H4 (cell line): ENCODE measurements at regions not wholly inside any gene's neighbourhood (a gene's known extent, or its start where the extent isn't known, plus 50 kb on each side); places are given as distances from the start of the nearest gene placed in this dataset.

Experiments used
- DNase-seq: peaks from one replicate; pipeline ENCODE4 v3.0.0-alpha.2; 2015; ENCODE audit warnings: low spot score

GRCh38 chr2:96438589-96438988 is 66.6 kb downstream of the NEURL3 start:
- no peak for DNase-seq

GRCh38 chr2:96437512-96437911 is 67.6 kb downstream of the NEURL3 start:
- DNase-seq, result no peak

GRCh38 chr2:96436961-96437360 is 68.2 kb downstream of the NEURL3 start:
- no peak for DNase-seq

GRCh38 chr2:96436416-96436815 is 68.7 kb downstream of the NEURL3 start:
- DNase-seq, result no peak

GRCh38 chr2:96431319-96431718 is 73.8 kb downstream of the NEURL3 start:
- no peak for DNase-seq

GRCh38 chr2:96430394-96430988 is 74.7 kb downstream of the NEURL3 start:
- no peak for DNase-seq

- peak; percentile 86 for DNase-seq
Observed at GRCh38 chr2:96427917-96428316, 77.2 kb downstream of the NEURL3 start.

GRCh38 chr2:96427169-96427568 is 78.0 kb downstream of the NEURL3 start:
- DNase-seq, result no peak

- DNase-seq, result no peak
Observed at GRCh38 chr2:96423828-96424227, 81.3 kb downstream of the NEURL3 start.
